NCI-H460 (cell line): ENCODE measurements at regions not wholly inside any gene's neighbourhood (a gene's known extent, or its start where the extent isn't known, plus 50 kb on each side); places are given as distances from the start of the nearest gene placed in this dataset.

Experiments used
- DNase-seq: peaks from one replicate; pipeline ENCODE4 v3.0.0-alpha.2; 2016; ENCODE audit warnings: low read depth; ENCODE audit errors: extremely low read depth

GRCh38 chr7:155178096-155178495, 108.0 kb downstream of the HTR5A start:
- no peak for DNase-seq

GRCh38 chr7:155181768-155182167, 111.6 kb downstream of the HTR5A start:
- no peak for DNase-seq

- no peak for DNase-seq
Observed at GRCh38 chr7:155182406-155182970, 112.4 kb downstream of the HTR5A start.

GRCh38 chr7:155183655-155184054, 113.5 kb downstream of the HTR5A start:
- DNase-seq, result no peak

GRCh38 chr7:155184923-155185322, 112.8 kb upstream of the INSIG1 start:
- no peak for DNase-seq

GRCh38 chr7:155187061-155187785, 110.5 kb upstream of the INSIG1 start:
- DNase-seq, result no peak

- DNase-seq, result no peak
Observed at GRCh38 chr7:155188357-155188756, 109.3 kb upstream of the INSIG1 start.

- DNase-seq, result no peak
Observed at GRCh38 chr7:155188821-155189581, 108.7 kb upstream of the INSIG1 start.

GRCh38 chr7:155189590-155189989, 108.1 kb upstream of the INSIG1 start:
- DNase-seq, result no peak

- DNase-seq, result peak; percentile 9
Observed at GRCh38 chr7:155190688-155191087, 107.0 kb upstream of the INSIG1 start.

GRCh38 chr7:155191137-155191536, 106.5 kb upstream of the INSIG1 start:
- DNase-seq, result no peak

- DNase-seq, result no peak
Observed at GRCh38 chr7:155191901-155192478, 105.7 kb upstream of the INSIG1 start.

GRCh38 chr7:155192961-155193640, 104.6 kb upstream of the INSIG1 start:
- no peak for DNase-seq

GRCh38 chr7:155193716-155194115, 104.0 kb upstream of the INSIG1 start:
- DNase-seq, result no peak

- DNase-seq, result no peak
Observed at GRCh38 chr7:155194382-155195140, 103.1 kb upstream of the INSIG1 start.

- DNase-seq, result no peak
Observed at GRCh38 chr7:155195939-155196523, 101.6 kb upstream of the INSIG1 start.

GRCh38 chr7:155198196-155198892, 99.3 kb upstream of the INSIG1 start:
- no peak for DNase-seq

GRCh38 chr7:155198901-155199845, 98.5 kb upstream of the INSIG1 start:
- DNase-seq, result no peak
